ENCODE measurements at regions not wholly inside any gene's neighbourhood (a gene's known extent, or its start where the extent isn't known, plus 50 kb on each side); places are given as distances from the start of the nearest gene placed in this dataset.

DNA sequence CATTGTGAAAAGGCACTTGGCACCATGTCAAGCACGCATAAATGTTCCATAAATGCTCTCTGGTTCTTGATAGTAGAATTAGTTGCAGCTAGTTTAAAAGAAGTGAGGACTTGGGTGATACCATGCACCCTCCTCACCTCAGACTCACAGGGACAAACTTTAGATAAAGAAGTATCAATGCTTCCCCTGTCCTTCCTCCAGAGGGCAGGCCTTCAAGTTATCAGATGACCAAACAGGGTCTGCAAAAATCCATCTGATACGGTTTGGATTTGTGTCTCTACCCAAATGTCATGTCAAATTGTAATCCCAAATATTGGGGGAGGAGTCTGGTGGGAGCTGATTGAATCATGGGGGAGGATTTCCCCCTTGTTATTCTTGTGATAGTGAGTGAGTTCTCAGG lies 54.1 kb downstream of the C1QL2 start:
- H3K9me3 ChIP-seq = peaks cover 0 to 24% (median 0%) of the 10 kb centered on the region in 3 donors
- 30 to 35% methylated on average over 2 of the region's 2 CpGs for WGBS, 2 donors (ENCODE audit: low coverage in 1 of 2)
- H3K27me3 ChIP-seq = peaks cover 26% of the 10 kb centered on the region
- H3K36me3 ChIP-seq = no peaks in the 10 kb centered on the region
- no peak overlapping the region for H3K27ac ChIP-seq
- no peak for ATAC-seq
- H3K4me3 ChIP-seq = no peak overlapping the region
- TF ChIP-seq, protein P1, sequence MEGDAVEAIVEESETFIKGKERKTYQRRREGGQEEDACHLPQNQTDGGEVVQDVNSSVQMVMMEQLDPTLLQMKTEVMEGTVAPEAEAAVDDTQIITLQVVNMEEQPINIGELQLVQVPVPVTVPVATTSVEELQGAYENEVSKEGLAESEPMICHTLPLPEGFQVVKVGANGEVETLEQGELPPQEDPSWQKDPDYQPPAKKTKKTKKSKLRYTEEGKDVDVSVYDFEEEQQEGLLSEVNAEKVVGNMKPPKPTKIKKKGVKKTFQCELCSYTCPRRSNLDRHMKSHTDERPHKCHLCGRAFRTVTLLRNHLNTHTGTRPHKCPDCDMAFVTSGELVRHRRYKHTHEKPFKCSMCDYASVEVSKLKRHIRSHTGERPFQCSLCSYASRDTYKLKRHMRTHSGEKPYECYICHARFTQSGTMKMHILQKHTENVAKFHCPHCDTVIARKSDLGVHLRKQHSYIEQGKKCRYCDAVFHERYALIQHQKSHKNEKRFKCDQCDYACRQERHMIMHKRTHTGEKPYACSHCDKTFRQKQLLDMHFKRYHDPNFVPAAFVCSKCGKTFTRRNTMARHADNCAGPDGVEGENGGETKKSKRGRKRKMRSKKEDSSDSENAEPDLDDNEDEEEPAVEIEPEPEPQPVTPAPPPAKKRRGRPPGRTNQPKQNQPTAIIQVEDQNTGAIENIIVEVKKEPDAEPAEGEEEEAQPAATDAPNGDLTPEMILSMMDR (IDR thresholded peaks at IDR 0.05) = no peak
- TF ChIP-seq POLR2AphosphoS5 (IDR thresholded peaks at IDR 0.05) (no peak), POLR2A (IDR thresholded peaks at IDR 0.05) (no peak), EP300 (IDR thresholded peaks at IDR 0.05) (no peak)
- no peaks in the 10 kb centered on the region for H3K4me1 ChIP-seq

DNA sequence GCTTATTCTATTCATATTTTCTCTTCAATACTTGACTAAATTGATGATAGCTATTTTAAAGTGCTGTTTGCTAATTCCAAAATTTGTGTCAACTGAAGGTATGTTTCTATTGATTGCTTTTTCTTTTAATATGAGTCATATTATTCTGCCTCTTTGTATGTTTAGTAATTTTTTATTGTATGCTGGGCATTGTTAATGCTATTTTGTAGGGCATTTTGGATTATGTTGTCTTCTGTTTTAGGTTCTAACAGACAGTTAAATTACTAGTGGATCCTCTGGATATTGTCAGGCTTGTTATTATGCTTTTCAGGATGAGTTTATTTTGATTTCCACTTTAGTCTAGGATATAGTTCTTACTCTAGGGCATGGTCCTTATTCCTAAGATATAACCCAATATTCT lies 55.6 kb downstream of the C1QL2 start:
- Histone ChIP-seq H3K9me3 (peaks cover 0 to 28% (median 0%) of the 10 kb centered on the region in 3 donors), H3K4me1 (no peaks in the 10 kb centered on the region), H3K36me3 (no peaks in the 10 kb centered on the region), H3K27me3 (peaks cover 12% of the 10 kb centered on the region), H3K27ac (no peak overlapping the region), H3K4me3 (no peak overlapping the region)
- ATAC-seq = no peak
- TF ChIP-seq, protein P1 (IDR thresholded peaks at IDR 0.05) = no peak
- no peak for TF ChIP-seq EP300 (IDR thresholded peaks at IDR 0.05)
- TF ChIP-seq POLR2AphosphoS5 (IDR thresholded peaks at IDR 0.05) = no peak
- TF ChIP-seq POLR2A (IDR thresholded peaks at IDR 0.05) = no peak

DNA sequence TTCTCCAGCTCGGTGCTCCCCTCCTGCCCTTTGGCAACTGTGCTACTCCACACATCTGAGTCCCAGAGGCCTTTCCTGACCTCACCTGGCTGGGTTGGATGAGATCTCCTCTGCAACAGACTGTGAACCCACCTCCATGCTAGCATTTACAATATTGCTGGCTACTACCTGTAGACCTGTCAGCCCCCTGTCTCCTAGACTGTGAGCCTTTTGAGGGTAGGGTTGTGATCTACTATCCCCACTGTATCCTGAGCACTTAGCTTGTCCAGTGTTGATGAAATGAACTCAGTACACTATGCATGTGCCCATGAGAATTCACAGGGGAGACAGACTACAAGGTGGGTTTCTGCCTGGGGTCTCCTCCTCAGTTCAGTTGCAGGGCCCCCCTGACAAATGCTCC lies 70.1 kb downstream of the C1QL2 start:
- no peaks in the 10 kb centered on the region for H3K36me3 ChIP-seq
- TF ChIP-seq POLR2A (IDR thresholded peaks at IDR 0.05) (no peak), EP300 (IDR thresholded peaks at IDR 0.05) (no peak), POLR2AphosphoS5 (IDR thresholded peaks at IDR 0.05) (no peak)
- TF ChIP-seq, protein P1 (IDR thresholded peaks at IDR 0.05) = no peak
- ATAC-seq = no peak
- H3K27me3 ChIP-seq = peaks cover 25% of the 10 kb centered on the region
- no peaks in the 10 kb centered on the region for H3K4me1 ChIP-seq
- WGBS, 2 donors (ENCODE audit: low coverage in 1 of 2) = 83 to 89% methylated on average over 1 of the region's 1 CpG
- H3K27ac ChIP-seq = no peak overlapping the region
- H3K9me3 ChIP-seq = no peaks in the 10 kb centered on the region
- H3K4me3 ChIP-seq = no peak overlapping the region

DNA sequence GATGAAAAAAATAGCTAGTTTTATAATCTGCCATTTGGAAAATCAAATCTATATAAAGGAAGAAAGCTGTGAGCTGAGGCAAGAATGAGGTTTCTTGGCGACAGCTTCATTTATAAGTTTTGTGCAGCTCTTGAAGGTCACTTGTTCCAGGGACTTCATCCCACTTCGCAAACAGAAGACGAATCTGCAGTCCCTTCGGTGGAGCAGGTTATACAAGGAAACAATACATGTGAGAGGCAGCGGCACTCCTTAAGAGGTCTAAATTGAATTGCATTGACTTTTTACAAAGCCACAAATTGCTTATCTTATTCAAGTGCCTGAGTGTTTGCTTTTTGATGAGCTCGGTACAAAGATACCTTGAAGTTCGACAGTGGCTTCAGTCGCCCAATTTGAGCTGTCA lies 72.2 kb downstream of the C1QL2 start:
- H3K4me1 ChIP-seq = no peaks in the 10 kb centered on the region
- peaks cover 26% of the 10 kb centered on the region for H3K27me3 ChIP-seq
- H3K27ac ChIP-seq = no peak overlapping the region
- no peak for ATAC-seq
- TF ChIP-seq EP300 (IDR thresholded peaks at IDR 0.05) = no peak
- TF ChIP-seq, protein P1 (IDR thresholded peaks at IDR 0.05) = no peak
- no peak for TF ChIP-seq POLR2AphosphoS5 (IDR thresholded peaks at IDR 0.05)
- no peak for TF ChIP-seq POLR2A (IDR thresholded peaks at IDR 0.05)
- H3K4me3 ChIP-seq = no peak overlapping the region
- no peaks in the 10 kb centered on the region for H3K36me3 ChIP-seq
- WGBS, 2 donors (ENCODE audit: low coverage in 1 of 2) = 33 to 39% methylated on average over 8 of the region's 8 CpGs
- no peaks in the 10 kb centered on the region for H3K9me3 ChIP-seq

DNA sequence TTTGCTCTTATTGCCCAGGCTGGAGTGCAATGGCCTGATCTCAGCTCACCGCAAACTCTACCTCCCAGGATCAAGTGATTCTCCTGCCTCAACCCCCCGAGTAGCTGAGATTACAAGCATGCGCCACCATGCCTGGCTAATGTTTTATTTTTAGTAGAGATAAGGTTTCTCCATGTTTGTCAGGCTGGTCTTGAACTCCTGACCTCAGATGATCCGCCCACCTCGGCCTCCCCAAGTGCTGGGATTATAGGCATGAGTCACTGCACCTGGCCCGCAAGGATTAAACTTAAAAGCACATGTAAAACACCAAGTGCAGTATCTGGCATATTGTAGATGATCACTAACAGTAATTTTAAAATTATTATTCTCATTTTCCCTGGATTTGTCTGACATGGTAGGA lies 72.9 kb downstream of the C1QL2 start:
- no peaks in the 10 kb centered on the region for H3K36me3 ChIP-seq
- no peak for ATAC-seq
- no peak for TF ChIP-seq POLR2AphosphoS5 (IDR thresholded peaks at IDR 0.05)
- no peaks in the 10 kb centered on the region for H3K9me3 ChIP-seq
- peaks cover 22% of the 10 kb centered on the region for H3K27me3 ChIP-seq
- H3K27ac ChIP-seq = no peak overlapping the region
- 21 to 28% methylated on average over 4 to 6 of the region's 6 CpGs for WGBS, 2 donors (ENCODE audit: low coverage in 1 of 2)
- H3K4me3 ChIP-seq = no peak overlapping the region
- H3K4me1 ChIP-seq = no peaks in the 10 kb centered on the region
